K562 (cell line): ENCODE measurements at regions not wholly inside any gene's neighbourhood (a gene's known extent, or its start where the extent isn't known, plus 50 kb on each side); places are given as distances from the start of the nearest gene placed in this dataset.

Experiments
- KAT7 ChIP-seq: sonication (generic); formaldehyde crosslinking; IDR thresholded peaks from 2 replicates; pipeline ENCODE4 v1.8.0; 2022; ENCODE audit warnings: missing genetic modification reagents, mild to moderate bottlenecking, borderline replicate concordance
- TF ChIP-seq, protein P1 (sequence below): fragments of 200-600 bp; sonication (generic); IDR thresholded peaks from one replicate; pipeline ENCODE4 v1.6.1; 2012; ENCODE audit warnings: mild to moderate bottlenecking, low read depth, low read length, inconsistent platforms

GRCh38 chr6:3546121-3546520 lies 89.3 kb upstream of the SLC22A23 start (continued):
- TF ChIP-seq, protein P1, sequence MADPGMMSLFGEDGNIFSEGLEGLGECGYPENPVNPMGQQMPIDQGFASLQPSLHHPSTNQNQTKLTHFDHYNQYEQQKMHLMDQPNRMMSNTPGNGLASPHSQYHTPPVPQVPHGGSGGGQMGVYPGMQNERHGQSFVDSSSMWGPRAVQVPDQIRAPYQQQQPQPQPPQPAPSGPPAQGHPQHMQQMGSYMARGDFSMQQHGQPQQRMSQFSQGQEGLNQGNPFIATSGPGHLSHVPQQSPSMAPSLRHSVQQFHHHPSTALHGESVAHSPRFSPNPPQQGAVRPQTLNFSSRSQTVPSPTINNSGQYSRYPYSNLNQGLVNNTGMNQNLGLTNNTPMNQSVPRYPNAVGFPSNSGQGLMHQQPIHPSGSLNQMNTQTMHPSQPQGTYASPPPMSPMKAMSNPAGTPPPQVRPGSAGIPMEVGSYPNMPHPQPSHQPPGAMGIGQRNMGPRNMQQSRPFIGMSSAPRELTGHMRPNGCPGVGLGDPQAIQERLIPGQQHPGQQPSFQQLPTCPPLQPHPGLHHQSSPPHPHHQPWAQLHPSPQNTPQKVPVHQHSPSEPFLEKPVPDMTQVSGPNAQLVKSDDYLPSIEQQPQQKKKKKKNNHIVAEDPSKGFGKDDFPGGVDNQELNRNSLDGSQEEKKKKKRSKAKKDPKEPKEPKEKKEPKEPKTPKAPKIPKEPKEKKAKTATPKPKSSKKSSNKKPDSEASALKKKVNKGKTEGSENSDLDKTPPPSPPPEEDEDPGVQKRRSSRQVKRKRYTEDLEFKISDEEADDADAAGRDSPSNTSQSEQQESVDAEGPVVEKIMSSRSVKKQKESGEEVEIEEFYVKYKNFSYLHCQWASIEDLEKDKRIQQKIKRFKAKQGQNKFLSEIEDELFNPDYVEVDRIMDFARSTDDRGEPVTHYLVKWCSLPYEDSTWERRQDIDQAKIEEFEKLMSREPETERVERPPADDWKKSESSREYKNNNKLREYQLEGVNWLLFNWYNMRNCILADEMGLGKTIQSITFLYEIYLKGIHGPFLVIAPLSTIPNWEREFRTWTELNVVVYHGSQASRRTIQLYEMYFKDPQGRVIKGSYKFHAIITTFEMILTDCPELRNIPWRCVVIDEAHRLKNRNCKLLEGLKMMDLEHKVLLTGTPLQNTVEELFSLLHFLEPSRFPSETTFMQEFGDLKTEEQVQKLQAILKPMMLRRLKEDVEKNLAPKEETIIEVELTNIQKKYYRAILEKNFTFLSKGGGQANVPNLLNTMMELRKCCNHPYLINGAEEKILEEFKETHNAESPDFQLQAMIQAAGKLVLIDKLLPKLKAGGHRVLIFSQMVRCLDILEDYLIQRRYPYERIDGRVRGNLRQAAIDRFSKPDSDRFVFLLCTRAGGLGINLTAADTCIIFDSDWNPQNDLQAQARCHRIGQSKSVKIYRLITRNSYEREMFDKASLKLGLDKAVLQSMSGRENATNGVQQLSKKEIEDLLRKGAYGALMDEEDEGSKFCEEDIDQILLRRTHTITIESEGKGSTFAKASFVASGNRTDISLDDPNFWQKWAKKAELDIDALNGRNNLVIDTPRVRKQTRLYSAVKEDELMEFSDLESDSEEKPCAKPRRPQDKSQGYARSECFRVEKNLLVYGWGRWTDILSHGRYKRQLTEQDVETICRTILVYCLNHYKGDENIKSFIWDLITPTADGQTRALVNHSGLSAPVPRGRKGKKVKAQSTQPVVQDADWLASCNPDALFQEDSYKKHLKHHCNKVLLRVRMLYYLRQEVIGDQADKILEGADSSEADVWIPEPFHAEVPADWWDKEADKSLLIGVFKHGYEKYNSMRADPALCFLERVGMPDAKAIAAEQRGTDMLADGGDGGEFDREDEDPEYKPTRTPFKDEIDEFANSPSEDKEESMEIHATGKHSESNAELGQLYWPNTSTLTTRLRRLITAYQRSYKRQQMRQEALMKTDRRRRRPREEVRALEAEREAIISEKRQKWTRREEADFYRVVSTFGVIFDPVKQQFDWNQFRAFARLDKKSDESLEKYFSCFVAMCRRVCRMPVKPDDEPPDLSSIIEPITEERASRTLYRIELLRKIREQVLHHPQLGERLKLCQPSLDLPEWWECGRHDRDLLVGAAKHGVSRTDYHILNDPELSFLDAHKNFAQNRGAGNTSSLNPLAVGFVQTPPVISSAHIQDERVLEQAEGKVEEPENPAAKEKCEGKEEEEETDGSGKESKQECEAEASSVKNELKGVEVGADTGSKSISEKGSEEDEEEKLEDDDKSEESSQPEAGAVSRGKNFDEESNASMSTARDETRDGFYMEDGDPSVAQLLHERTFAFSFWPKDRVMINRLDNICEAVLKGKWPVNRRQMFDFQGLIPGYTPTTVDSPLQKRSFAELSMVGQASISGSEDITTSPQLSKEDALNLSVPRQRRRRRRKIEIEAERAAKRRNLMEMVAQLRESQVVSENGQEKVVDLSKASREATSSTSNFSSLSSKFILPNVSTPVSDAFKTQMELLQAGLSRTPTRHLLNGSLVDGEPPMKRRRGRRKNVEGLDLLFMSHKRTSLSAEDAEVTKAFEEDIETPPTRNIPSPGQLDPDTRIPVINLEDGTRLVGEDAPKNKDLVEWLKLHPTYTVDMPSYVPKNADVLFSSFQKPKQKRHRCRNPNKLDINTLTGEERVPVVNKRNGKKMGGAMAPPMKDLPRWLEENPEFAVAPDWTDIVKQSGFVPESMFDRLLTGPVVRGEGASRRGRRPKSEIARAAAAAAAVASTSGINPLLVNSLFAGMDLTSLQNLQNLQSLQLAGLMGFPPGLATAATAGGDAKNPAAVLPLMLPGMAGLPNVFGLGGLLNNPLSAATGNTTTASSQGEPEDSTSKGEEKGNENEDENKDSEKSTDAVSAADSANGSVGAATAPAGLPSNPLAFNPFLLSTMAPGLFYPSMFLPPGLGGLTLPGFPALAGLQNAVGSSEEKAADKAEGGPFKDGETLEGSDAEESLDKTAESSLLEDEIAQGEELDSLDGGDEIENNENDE = no peak
- TF ChIP-seq KAT7 = no peak
